PC-3 (cell line): ENCODE measurements at regions not wholly inside any gene's neighbourhood (a gene's known extent, or its start where the extent isn't known, plus 50 kb on each side); places are given as distances from the start of the nearest gene placed in this dataset.

Experiments used
- ATAC-seq: fragments of 200-7000 bp; cut with Tn5 transposase; 2 replicates; pipeline ENCODE4 v1.9.1; 2020; ENCODE audit warnings: mild to moderate bottlenecking, moderate library complexity
- BruUV-seq: library from RNA; stranded (reverse); fragments of 400-500 nt; replicated peaks from 2 replicates; lab custom pipeline; 2021; lab: Mats Ljungman, UMichigan
- CTCF ChIA-PET: fragments of 300-600 bp; sonication (Branson Sonifier 250); formaldehyde crosslinking; loops from one replicate; lab custom pipeline; 2022; ENCODE audit warnings: antibody characterized with exemption; lab: Charles Lee
- POLR2A ChIA-PET: fragments of 300-600 bp; sonication (Branson Sonifier 250); formaldehyde crosslinking; loops from one replicate; lab custom pipeline; 2022; ENCODE audit warnings: antibody characterized with exemption; ENCODE audit not compliant: unreplicated experiment; lab: Charles Lee
- DNase-seq: peaks from one replicate; pipeline ENCODE4 v3.0.0-alpha.2; 2015
- H2AFZ ChIP-seq: fragments of 300-600 bp; sonication (generic); 2 replicates; pipeline ENCODE4 v1.6.0; 2016; ENCODE audit warnings: antibody characterized with exemption, low read length
- H3F3A ChIP-seq: fragments of 300-600 bp; sonication (generic); one replicate; pipeline ENCODE4 v1.6.0; 2017; ENCODE audit warnings: antibody characterized with exemption, low read length, control low read depth, mild to moderate bottlenecking; ENCODE audit not compliant: unreplicated experiment
- H3K27ac ChIP-seq: fragments of 300-600 bp; sonication (generic); 2 replicates; pipeline ENCODE4 v1.5.1; 2016; ENCODE audit warnings: mild to moderate bottlenecking, low read length
- H3K27me3 ChIP-seq: fragments of 300-600 bp; sonication (generic); 2 replicates; pipeline ENCODE4 v1.6.1; 2016; ENCODE audit warnings: low read length, mixed read lengths
- H3K36me3 ChIP-seq: fragments of 300-600 bp; sonication (generic); 2 replicates; pipeline ENCODE4 v1.6.1; 2016; ENCODE audit warnings: low read depth, mixed run types, low read length, mixed read lengths
- H3K4me1 ChIP-seq: fragments of 300-600 bp; sonication (generic); 2 replicates; pipeline ENCODE4 v1.5.1; 2016; ENCODE audit warnings: low read length; ENCODE audit not compliant: insufficient read depth
- H3K4me2 ChIP-seq: fragments of 300-600 bp; sonication (generic); 2 replicates; pipeline ENCODE4 v1.6.0; 2016; ENCODE audit warnings: low read length
- H3K4me3 ChIP-seq: fragments of 300-600 bp; sonication (generic); 2 replicates; pipeline ENCODE4 v1.5.1; 2016; ENCODE audit warnings: mild to moderate bottlenecking, low read length, mixed read lengths
- H3K79me2 ChIP-seq: fragments of 300-600 bp; sonication (generic); 2 replicates; pipeline ENCODE4 v1.6.1; 2017; ENCODE audit warnings: low read length, mixed read lengths
- H3K9ac ChIP-seq: fragments of 300-600 bp; sonication (generic); 2 replicates; pipeline ENCODE4 v1.6.0; 2016; ENCODE audit warnings: mild to moderate bottlenecking, low read length
- H3K9me2 ChIP-seq: fragments of 300-600 bp; sonication (generic); replicated peaks from 2 replicates; pipeline ENCODE4 v1.6.1; 2016; ENCODE audit warnings: mixed run types, low read length, mixed read lengths
- H3K9me3 ChIP-seq: fragments of 300-600 bp; sonication (generic); 2 replicates; pipeline ENCODE4 v1.6.1; 2016; ENCODE audit warnings: low read length, mixed read lengths
- H4K20me1 ChIP-seq: fragments of 300-600 bp; sonication (generic); 2 replicates; pipeline ENCODE4 v1.6.1; 2016; ENCODE audit warnings: low read length, mixed read lengths
- EZH2 ChIP-seq: fragments of 300-600 bp; sonication (generic); IDR thresholded peaks from one replicate; pipeline ENCODE4 v1.6.1; 2017; ENCODE audit warnings: antibody characterized with exemption, mild to moderate bottlenecking, low read length; ENCODE audit not compliant: unreplicated experiment
- EZH2phosphoT487 ChIP-seq: fragments of 300-600 bp; sonication (generic); IDR thresholded peaks from 2 replicates; pipeline ENCODE4 v1.6.1; 2018; ENCODE audit warnings: mild to moderate bottlenecking, antibody characterized with exemption, low read length, borderline replicate concordance
- intact Hi-C: fragments of 100-400 bp; cut with micrococcal nuclease; formaldehyde crosslinking; loops from 2 replicates; pipeline ENCODE4 v1.9.0; 2023
- TF ChIP-seq, protein P1 (sequence below): fragments of 300-600 bp; sonication (generic); conservative IDR thresholded peaks from 2 replicates; pipeline ENCODE4 v1.5.1; 2017; ENCODE audit warnings: antibody characterized with exemption, low read depth, mild to moderate bottlenecking, low read length

DNA sequence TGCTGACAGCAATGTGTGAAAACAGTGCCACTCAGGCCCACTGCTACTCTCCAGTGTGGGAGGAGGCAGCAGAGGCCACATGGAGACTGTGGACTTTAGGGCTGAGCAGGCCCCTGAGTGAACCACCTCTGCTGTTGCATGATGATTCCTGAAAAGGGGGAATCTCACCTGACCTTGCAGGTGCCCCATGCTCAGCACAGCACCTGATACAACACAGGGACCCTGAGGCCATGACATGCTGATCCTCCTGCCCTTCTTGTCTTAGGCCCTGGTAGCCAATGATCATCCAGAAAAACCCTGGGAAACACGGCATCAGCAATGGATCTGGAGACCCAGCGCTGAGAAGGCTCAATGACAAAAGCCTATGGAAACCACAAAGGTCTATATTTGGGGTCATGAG lies 446.8 kb upstream of the MYT1L start:
- CTCF ChIA-PET: no interaction called here

DNA sequence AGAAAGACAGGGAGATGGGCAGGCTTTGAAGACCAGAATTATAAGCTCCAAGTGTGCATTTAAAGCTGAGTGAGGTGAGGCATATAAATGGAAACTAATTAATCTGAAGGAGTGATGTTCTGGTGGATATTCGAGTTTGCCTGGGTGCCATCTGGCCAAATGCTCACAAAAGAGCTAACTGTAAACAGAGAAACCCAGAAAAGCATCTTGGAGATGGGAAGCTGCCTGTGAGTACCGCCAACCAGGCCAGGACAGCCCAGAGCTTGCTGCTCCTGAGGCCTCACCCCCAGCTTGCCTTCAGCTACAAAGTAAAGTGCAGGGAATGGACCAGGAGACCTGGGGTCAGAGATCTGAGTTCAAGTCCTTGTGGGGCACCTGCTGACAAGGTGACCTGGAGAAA lies 446.1 kb upstream of the MYT1L start:
- BruUV-seq: no TSS peak

More for the DNA sequence above, 446.8 kb upstream of the MYT1L start:
- ATAC-seq (no peak), DNase-seq (no peak)
- Histone ChIP-seq H3K79me2 (no peaks in the 10 kb centered on the region), H3K27me3 (no peaks in the 10 kb centered on the region), H3K9me3 (no peaks in the 10 kb centered on the region), H3K9me2 (no peaks in the 10 kb centered on the region), H4K20me1 (no peaks in the 10 kb centered on the region), H3K9ac (no peak overlapping the region), H2AFZ (no peak overlapping the region), H3K4me2 (no peak overlapping the region), H3K36me3 (no peaks in the 10 kb centered on the region), H3F3A (no peaks in the 10 kb centered on the region), H3K4me3 (no peak overlapping the region), H3K27ac (no peak overlapping the region), H3K4me1 (no peaks in the 10 kb centered on the region)
- intact Hi-C loops: no loop called here
- no TSS peak for BruUV-seq
- POLR2A ChIA-PET: no interaction called here
- TF ChIP-seq, protein P1, sequence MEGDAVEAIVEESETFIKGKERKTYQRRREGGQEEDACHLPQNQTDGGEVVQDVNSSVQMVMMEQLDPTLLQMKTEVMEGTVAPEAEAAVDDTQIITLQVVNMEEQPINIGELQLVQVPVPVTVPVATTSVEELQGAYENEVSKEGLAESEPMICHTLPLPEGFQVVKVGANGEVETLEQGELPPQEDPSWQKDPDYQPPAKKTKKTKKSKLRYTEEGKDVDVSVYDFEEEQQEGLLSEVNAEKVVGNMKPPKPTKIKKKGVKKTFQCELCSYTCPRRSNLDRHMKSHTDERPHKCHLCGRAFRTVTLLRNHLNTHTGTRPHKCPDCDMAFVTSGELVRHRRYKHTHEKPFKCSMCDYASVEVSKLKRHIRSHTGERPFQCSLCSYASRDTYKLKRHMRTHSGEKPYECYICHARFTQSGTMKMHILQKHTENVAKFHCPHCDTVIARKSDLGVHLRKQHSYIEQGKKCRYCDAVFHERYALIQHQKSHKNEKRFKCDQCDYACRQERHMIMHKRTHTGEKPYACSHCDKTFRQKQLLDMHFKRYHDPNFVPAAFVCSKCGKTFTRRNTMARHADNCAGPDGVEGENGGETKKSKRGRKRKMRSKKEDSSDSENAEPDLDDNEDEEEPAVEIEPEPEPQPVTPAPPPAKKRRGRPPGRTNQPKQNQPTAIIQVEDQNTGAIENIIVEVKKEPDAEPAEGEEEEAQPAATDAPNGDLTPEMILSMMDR: no peak
- TF ChIP-seq EZH2 (no peak), EZH2phosphoT487 (no peak)

DNA sequence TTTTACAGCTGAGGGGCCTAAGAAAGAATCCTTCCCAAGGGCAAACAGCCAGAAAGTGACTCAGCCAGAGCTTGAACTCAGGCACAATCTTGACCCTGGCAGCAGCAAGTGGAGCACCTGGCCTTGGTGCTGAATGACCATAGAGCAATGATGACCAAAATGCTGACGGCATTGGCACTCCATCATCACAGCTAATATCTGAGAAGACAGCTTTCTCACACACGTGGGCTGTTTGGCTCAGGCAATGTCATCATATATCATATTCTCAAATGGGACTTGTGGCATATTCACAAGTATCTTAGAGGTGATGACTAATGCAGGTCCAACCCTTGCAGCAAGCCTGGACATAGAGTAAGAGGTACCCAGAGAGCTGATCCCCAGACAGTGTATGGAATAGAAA lies 443.9 kb upstream of the MYT1L start:
- Histone ChIP-seq H3K36me3 (no peaks in the 10 kb centered on the region), H3K27ac (no peak overlapping the region), H2AFZ (no peak overlapping the region), H3K4me3 (no peak overlapping the region), H3K9me2 (no peaks in the 10 kb centered on the region), H3K4me2 (no peak overlapping the region), H3K9me3 (no peaks in the 10 kb centered on the region), H3K79me2 (no peaks in the 10 kb centered on the region), H3K9ac (no peak overlapping the region), H3K4me1 (no peaks in the 10 kb centered on the region), H3K27me3 (no peaks in the 10 kb centered on the region), H4K20me1 (no peaks in the 10 kb centered on the region), H3F3A (no peaks in the 10 kb centered on the region)
- no peak for TF ChIP-seq EZH2phosphoT487
- no peak for TF ChIP-seq EZH2
- TF ChIP-seq, protein P1: no peak
- no peak for DNase-seq
- no TSS peak for BruUV-seq
- ChIA-PET POLR2A (no interaction called here), CTCF (no interaction called here)
- intact Hi-C loops: no loop called here
- ATAC-seq: no peak

More for the DNA sequence above, 446.1 kb upstream of the MYT1L start:
- ATAC-seq: no peak
- no peak for DNase-seq
- Histone ChIP-seq H3K9ac (no peak overlapping the region), H3K9me2 (no peaks in the 10 kb centered on the region), H4K20me1 (no peaks in the 10 kb centered on the region), H3K4me2 (no peak overlapping the region), H3K27me3 (no peaks in the 10 kb centered on the region), H3K4me3 (no peak overlapping the region), H3K27ac (no peak overlapping the region), H3F3A (no peaks in the 10 kb centered on the region), H3K4me1 (no peaks in the 10 kb centered on the region), H3K9me3 (no peaks in the 10 kb centered on the region), H3K79me2 (no peaks in the 10 kb centered on the region), H2AFZ (no peak overlapping the region), H3K36me3 (no peaks in the 10 kb centered on the region)
- CTCF ChIA-PET: no interaction called here
- TF ChIP-seq EZH2phosphoT487 (no peak), EZH2 (no peak)
- TF ChIP-seq, protein P1: no peak
- POLR2A ChIA-PET: no interaction called here
- intact Hi-C loops: no loop called here
